ENCODE measurements at regions not wholly inside any gene's neighbourhood (a gene's known extent, or its start where the extent isn't known, plus 50 kb on each side); places are given as distances from the start of the nearest gene placed in this dataset.

GRCh38 chr18:70414315-70414900 is 125.6 kb downstream of the SOCS6 start:
- FAIRE-seq (no peak), DNase-seq (ENCODE audit: low read depth, low spot score) (no peak)
- dilution Hi-C loops (cut with MboI; ENCODE audit: extremely low pct_ligation_motif_present, low sequenced_read_pairs) = no loop called here
- Histone ChIP-seq H2AFZ (ENCODE audit: control insufficient read depth, low read length) (no peak overlapping the region), H3K4me1 (ENCODE audit: control insufficient read depth, extremely low read depth, insufficient read depth, low read length) (peaks cover 6% of the 10 kb centered on the region), H3K4me2 (ENCODE audit: control insufficient read depth, extremely low read depth, insufficient read depth, low read depth, low read length) (no peak overlapping the region), H3K9me1 (ENCODE audit: control insufficient read depth, extremely low read depth, insufficient read depth, low read length) (no peaks in the 10 kb centered on the region), H3K79me2 (ENCODE audit: control insufficient read depth, insufficient read depth, low read length) (no peaks in the 10 kb centered on the region), H3K4me3 (ENCODE audit: control insufficient read depth in 2 of 3, extremely low read depth in 1 of 3, insufficient read depth in 2 of 3, low read depth in 1 of 3, low read length in 3 of 3) (no peak overlapping the region), H3K36me3 (ENCODE audit: control insufficient read depth in 2 of 2, extremely low read depth in 1 of 2, insufficient read depth in 2 of 2, low read length in 2 of 2) (no peaks in the 10 kb centered on the region), H4K20me1 (ENCODE audit: control insufficient read depth, extremely low read depth, insufficient read depth, low read length) (no peaks in the 10 kb centered on the region), H3K27ac (ENCODE audit: control insufficient read depth, insufficient read depth, low read length) (no peak overlapping the region), H3K9ac (ENCODE audit: control insufficient read depth, extremely low read depth, insufficient read depth, low read length) (no peak overlapping the region), H3K9me3 (ENCODE audit: control insufficient read depth, low read depth, low read length) (no peaks in the 10 kb centered on the region), H3K27me3 (ENCODE audit: control insufficient read depth, extremely low read depth, insufficient read depth, low read length) (no peaks in the 10 kb centered on the region)
- no peak for TF ChIP-seq CTCF (optimal IDR thresholded peaks at IDR 0.05 in 1 of 3, IDR thresholded peaks at IDR 0.05 in 1 of 3, conservative IDR thresholded peaks at IDR 0.05 in 1 of 3; ENCODE audit: extremely low read depth in 1 of 3, insufficient read depth in 2 of 3, low read length in 3 of 3)
- no peak for TF ChIP-seq EZH2 (IDR thresholded peaks at IDR 0.05; ENCODE audit: low read length)

GRCh38 chr18:70413455-70413854 is 124.6 kb downstream of the SOCS6 start:
- H3K27me3 ChIP-seq (ENCODE audit: control insufficient read depth, extremely low read depth, insufficient read depth, low read length) = no peaks in the 10 kb centered on the region
- no peaks in the 10 kb centered on the region for H3K9me3 ChIP-seq (ENCODE audit: control insufficient read depth, low read depth, low read length)
- H3K4me1 ChIP-seq (ENCODE audit: control insufficient read depth, extremely low read depth, insufficient read depth, low read length) = peaks cover 6% of the 10 kb centered on the region
- no peak overlapping the region for H3K4me2 ChIP-seq (ENCODE audit: control insufficient read depth, extremely low read depth, insufficient read depth, low read depth, low read length)
- H3K4me3 ChIP-seq (ENCODE audit: control insufficient read depth in 2 of 3, extremely low read depth in 1 of 3, insufficient read depth in 2 of 3, low read depth in 1 of 3, low read length in 3 of 3) = no peak overlapping the region
- no peaks in the 10 kb centered on the region for H3K36me3 ChIP-seq (ENCODE audit: control insufficient read depth in 2 of 2, extremely low read depth in 1 of 2, insufficient read depth in 2 of 2, low read length in 2 of 2)
- dilution Hi-C loops (cut with MboI; ENCODE audit: extremely low pct_ligation_motif_present, low sequenced_read_pairs) = no loop called here
- no peak overlapping the region for H3K27ac ChIP-seq (ENCODE audit: control insufficient read depth, insufficient read depth, low read length)
- no peak overlapping the region for H3K9ac ChIP-seq (ENCODE audit: control insufficient read depth, extremely low read depth, insufficient read depth, low read length)
- no peak for TF ChIP-seq CTCF (optimal IDR thresholded peaks at IDR 0.05 in 1 of 3, IDR thresholded peaks at IDR 0.05 in 1 of 3, conservative IDR thresholded peaks at IDR 0.05 in 1 of 3; ENCODE audit: extremely low read depth in 1 of 3, insufficient read depth in 2 of 3, low read length in 3 of 3)
- no peak for TF ChIP-seq EZH2 (IDR thresholded peaks at IDR 0.05; ENCODE audit: low read length)
- H3K9me1 ChIP-seq (ENCODE audit: control insufficient read depth, extremely low read depth, insufficient read depth, low read length) = no peaks in the 10 kb centered on the region
- no peaks in the 10 kb centered on the region for H4K20me1 ChIP-seq (ENCODE audit: control insufficient read depth, extremely low read depth, insufficient read depth, low read length)
- H3K79me2 ChIP-seq (ENCODE audit: control insufficient read depth, insufficient read depth, low read length) = no peaks in the 10 kb centered on the region
- FAIRE-seq (no peak), DNase-seq (ENCODE audit: low read depth, low spot score) (no peak)
- no peak overlapping the region for H2AFZ ChIP-seq (ENCODE audit: control insufficient read depth, low read length)
